H9 (cell line): ENCODE measurements at regions not wholly inside any gene's neighbourhood (a gene's known extent, or its start where the extent isn't known, plus 50 kb on each side); places are given as distances from the start of the nearest gene placed in this dataset.

Source experiments
- DNase-seq: peaks from one replicate; pipeline ENCODE4 v3.0.0-alpha.2; 2017
- H2AFZ ChIP-seq: one replicate; pipeline ENCODE4 v1.6.1; 2013; ENCODE audit warnings: mild to moderate bottlenecking, low read length, control low read depth, moderate library complexity
- H2AK5ac ChIP-seq: 2 replicates; pipeline ENCODE4 v1.6.1; 2013; ENCODE audit warnings: low read length, control low read depth, mixed read lengths; ENCODE audit not compliant: insufficient read length
- H2BK120ac ChIP-seq: one replicate; pipeline ENCODE4 v1.6.1; 2013; ENCODE audit warnings: low read depth, mild to moderate bottlenecking, low read length, control low read depth, inconsistent platforms; ENCODE audit not compliant: poor library complexity, severe bottlenecking
- H2BK12ac ChIP-seq: 2 replicates; pipeline ENCODE4 v1.6.1; 2013; ENCODE audit warnings: low read length, control low read depth, mixed read lengths, low read depth; ENCODE audit not compliant: insufficient read length
- H2BK15ac ChIP-seq: 2 replicates; pipeline ENCODE4 v1.6.1; 2013; ENCODE audit warnings: low read depth, low read length, control low read depth
- H2BK20ac ChIP-seq: one replicate; pipeline ENCODE4 v1.6.1; 2013; ENCODE audit warnings: low read depth, mild to moderate bottlenecking, low read length, control low read depth, inconsistent platforms; ENCODE audit not compliant: poor library complexity, severe bottlenecking
- H2BK5ac ChIP-seq: 2 replicates; pipeline ENCODE4 v1.6.1; 2013; ENCODE audit warnings: low read length, control low read depth, mixed read lengths; ENCODE audit not compliant: insufficient read length
- H3K14ac ChIP-seq: 2 replicates; pipeline ENCODE4 v1.6.1; 2013; ENCODE audit warnings: low read length, control low read depth; ENCODE audit not compliant: insufficient read depth
- H3K18ac ChIP-seq: 2 replicates; pipeline ENCODE4 v1.6.1; 2013; ENCODE audit warnings: low read depth, mild to moderate bottlenecking, mixed read lengths, low read length, control low read depth; ENCODE audit not compliant: insufficient read length
- H3K23ac ChIP-seq: 2 replicates; pipeline ENCODE4 v1.6.1; 2013; ENCODE audit warnings: low read length, control low read depth, mixed read lengths, low read depth; ENCODE audit not compliant: insufficient read length
- H3K23me2 ChIP-seq: 2 replicates; pipeline ENCODE4 v1.6.1; 2013; ENCODE audit warnings: low read depth, mild to moderate bottlenecking, mixed read lengths, low read length, control low read depth; ENCODE audit not compliant: insufficient read length, poor library complexity, severe bottlenecking
- H3K27ac ChIP-seq: 2 replicates; pipeline ENCODE4 v1.5.1; 2013; ENCODE audit warnings: low read length, control low read depth, mixed read lengths, low read depth; ENCODE audit not compliant: insufficient read length
- H3K27me3 ChIP-seq: 2 replicates; pipeline ENCODE4 v1.6.1; 2013; ENCODE audit warnings: low read length, control low read depth, inconsistent platforms; ENCODE audit not compliant: insufficient read depth
- H3K4ac ChIP-seq: 2 replicates; pipeline ENCODE4 v1.6.1; 2013; ENCODE audit warnings: low read depth, mild to moderate bottlenecking, control low read depth, inconsistent platforms, low read length, moderate library complexity
- H3K4me1 ChIP-seq: 2 replicates; pipeline ENCODE4 v1.6.1; 2013; ENCODE audit warnings: low read length, control low read depth, inconsistent platforms; ENCODE audit not compliant: insufficient read depth
- H3K4me2 ChIP-seq: 2 replicates; pipeline ENCODE4 v1.6.1; 2013; ENCODE audit warnings: low read length, control low read depth, mixed read lengths; ENCODE audit not compliant: insufficient read length, insufficient read depth
- H3K56ac ChIP-seq: 2 replicates; pipeline ENCODE4 v1.6.1; 2013; ENCODE audit warnings: low read depth, mild to moderate bottlenecking, mixed read lengths, low read length, control low read depth; ENCODE audit not compliant: insufficient read length
- H3K79me1 ChIP-seq: 2 replicates; pipeline ENCODE4 v1.6.1; 2013; ENCODE audit warnings: low read depth, mild to moderate bottlenecking, moderate library complexity, low read length, control low read depth, inconsistent platforms; ENCODE audit not compliant: insufficient read depth, poor library complexity, severe bottlenecking
- H3K79me2 ChIP-seq: 2 replicates; pipeline ENCODE4 v1.6.1; 2013; ENCODE audit warnings: low read length, control low read depth, inconsistent platforms; ENCODE audit not compliant: insufficient read depth
- H3K9ac ChIP-seq: 2 replicates; pipeline ENCODE4 v1.6.1; 2013; ENCODE audit warnings: low read length, control low read depth, mixed read lengths; ENCODE audit not compliant: insufficient read length; ENCODE audit errors: extremely low read depth
- H3K9me3 ChIP-seq: one replicate; pipeline ENCODE4 v1.6.1; 2013; ENCODE audit warnings: low read depth, low read length, inconsistent platforms; ENCODE audit not compliant: control insufficient read depth
- H3T11ph ChIP-seq: one replicate; pipeline ENCODE4 v1.6.1; 2013; ENCODE audit warnings: mild to moderate bottlenecking, low read length, control low read depth, inconsistent platforms
- H4K20me1 ChIP-seq: one replicate; pipeline ENCODE4 v1.6.1; 2013; ENCODE audit not compliant: control insufficient read depth, insufficient read length, insufficient read depth
- H4K5ac ChIP-seq: 2 replicates; pipeline ENCODE4 v1.6.1; 2013; ENCODE audit warnings: low read depth, mild to moderate bottlenecking, mixed read lengths, low read length, control low read depth; ENCODE audit not compliant: insufficient read length
- H4K8ac ChIP-seq: replicated peaks from 2 replicates; pipeline ENCODE4 v1.6.1; 2013; ENCODE audit warnings: low read length, control low read depth, mixed read lengths, low read depth; ENCODE audit not compliant: insufficient read length
- H4K91ac ChIP-seq: 2 replicates; pipeline ENCODE4 v1.6.1; 2013; ENCODE audit warnings: low read depth, mild to moderate bottlenecking, moderate library complexity, mixed read lengths, low read length, control low read depth; ENCODE audit not compliant: insufficient read length
- H3K27ac Mint-ChIP-seq, 3 experiments: 2 replicates in 2 of 3; 3 replicates in 1 of 3; pipeline ENCODE4 v1.8.0; 2020 to 2021; ENCODE audit warnings: mixed read lengths in 3 of 3, mild to moderate bottlenecking in 1 of 3, moderate library complexity in 1 of 3
- H3K27me3 Mint-ChIP-seq: 2 replicates; pipeline ENCODE4 v1.8.0; 2021; ENCODE audit warnings: low read depth, mild to moderate bottlenecking, moderate library complexity, mixed read lengths
- H3K36me3 Mint-ChIP-seq, 3 experiments: 2 replicates in 2 of 3; 3 replicates in 1 of 3; pipeline ENCODE4 v1.8.0; 2020 to 2021; ENCODE audit warnings: low read depth in 3 of 3, mixed read lengths in 3 of 3; ENCODE audit not compliant: insufficient read depth in 1 of 3
- H3K4me1 Mint-ChIP-seq, 2 experiments: 2 replicates each; pipeline ENCODE4 v1.8.0; 2020; ENCODE audit warnings: mixed read lengths in 2 of 2
- H3K4me3 Mint-ChIP-seq, 2 experiments: 2 replicates in 1 of 2; 3 replicates in 1 of 2; pipeline ENCODE4 v1.8.0; 2020 to 2021; ENCODE audit warnings: mild to moderate bottlenecking in 2 of 2, mixed read lengths in 2 of 2, moderate library complexity in 1 of 2
- H3K9me3 Mint-ChIP-seq, 2 experiments: 2 replicates in 1 of 2; 3 replicates in 1 of 2; pipeline ENCODE4 v1.8.0; 2020; ENCODE audit warnings: mild to moderate bottlenecking in 2 of 2, mixed read lengths in 2 of 2, moderate library complexity in 1 of 2
- WGBS: extraction: QIAGEN DNeasy Blood & Tissue Kit; methylation state at CpG from one replicate; pipeline ENCODE4 v1.1.7; 2013; ENCODE audit warnings: missing lambda C conversion rate, low lambda C conversion rate, mixed read lengths; ENCODE audit not compliant: insufficient read length; ENCODE audit errors: extremely low coverage; 5-methylcytosine and 5-hydroxymethylcytosine counted together
- TF ChIP-seq, protein P1 (sequence below): fragments of 200-600 bp; sonication (generic); conservative IDR thresholded peaks from 3 replicates; pipeline ENCODE4 v1.8.0; 2021; ENCODE audit warnings: antibody characterized with exemption, mild to moderate bottlenecking

DNA sequence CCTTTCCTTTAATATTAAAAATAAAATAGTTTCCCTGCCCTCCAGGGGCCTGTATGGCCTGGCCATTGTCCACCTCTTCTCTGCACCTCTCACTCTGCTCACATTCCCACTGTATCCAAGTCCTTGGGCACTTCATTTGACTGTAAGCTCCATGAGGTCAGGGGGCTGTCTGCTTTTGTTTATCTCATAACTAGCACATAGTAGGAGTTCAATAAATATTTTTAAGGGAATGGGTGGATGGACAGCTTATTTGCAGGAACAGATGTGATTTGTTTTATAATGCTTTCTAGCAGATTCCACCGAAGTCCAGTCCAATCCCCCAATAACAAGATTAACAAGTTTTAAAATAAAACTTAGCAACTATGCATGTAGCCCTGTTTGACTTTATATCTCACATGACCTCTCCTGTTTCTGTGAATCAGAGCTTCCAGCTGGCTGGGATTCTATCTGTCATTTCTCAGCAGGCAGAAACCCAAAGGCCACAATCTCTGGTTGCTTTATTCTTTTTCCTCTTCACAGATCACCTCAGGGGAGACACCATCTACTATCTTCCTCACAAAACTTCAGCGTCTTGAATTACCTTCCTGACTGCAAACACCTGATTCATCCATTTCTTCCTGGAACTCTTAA is 123.0 kb upstream of the NR2F2 start:
- Histone ChIP-seq H3K23me2 (no peaks in the 10 kb centered on the region), H3K14ac (no peak overlapping the region), H3K23ac (no peak overlapping the region), H2BK12ac (no peak overlapping the region), H4K91ac (no peak overlapping the region), H2AFZ (no peak overlapping the region), H3K4me2 (no peak overlapping the region), H4K8ac (no peak overlapping the region), H2BK120ac (no peak overlapping the region), H3K9me3 (no peaks in the 10 kb centered on the region), H2AK5ac (no peak overlapping the region), H3K79me2 (no peaks in the 10 kb centered on the region), H2BK15ac (no peak overlapping the region), H3T11ph (no peak overlapping the region), H3K79me1 (no peaks in the 10 kb centered on the region), H2BK20ac (no peak overlapping the region), H4K20me1 (no peaks in the 10 kb centered on the region), H3K56ac (no peak overlapping the region), H2BK5ac (no peak overlapping the region), H3K9ac (no peak overlapping the region), H3K4me1 (no peaks in the 10 kb centered on the region), H3K27ac (no peak overlapping the region), H4K5ac (no peak overlapping the region), H3K27me3 (no peaks in the 10 kb centered on the region), H3K18ac (no peak overlapping the region), H3K4ac (no peak overlapping the region)
- Mint-ChIP-seq H3K27ac (no peak overlapping the region), H3K36me3 (peaks cover 0 to 7% (median 0%) of the 10 kb centered on the region in 3 experiments; a peak in 3 of 7 replicates), H3K4me3 (no peak overlapping the region), H3K27me3 (peaks cover 9% of the 10 kb centered on the region), H3K4me1 (no peaks in the 10 kb centered on the region), H3K9me3 (peaks cover 13 to 19% of the 10 kb centered on the region in 2 experiments)
- WGBS, result no CpG with 5 or more reads among the region's 2 CpGs
- DNase-seq, result no peak
- TF ChIP-seq, protein P1, sequence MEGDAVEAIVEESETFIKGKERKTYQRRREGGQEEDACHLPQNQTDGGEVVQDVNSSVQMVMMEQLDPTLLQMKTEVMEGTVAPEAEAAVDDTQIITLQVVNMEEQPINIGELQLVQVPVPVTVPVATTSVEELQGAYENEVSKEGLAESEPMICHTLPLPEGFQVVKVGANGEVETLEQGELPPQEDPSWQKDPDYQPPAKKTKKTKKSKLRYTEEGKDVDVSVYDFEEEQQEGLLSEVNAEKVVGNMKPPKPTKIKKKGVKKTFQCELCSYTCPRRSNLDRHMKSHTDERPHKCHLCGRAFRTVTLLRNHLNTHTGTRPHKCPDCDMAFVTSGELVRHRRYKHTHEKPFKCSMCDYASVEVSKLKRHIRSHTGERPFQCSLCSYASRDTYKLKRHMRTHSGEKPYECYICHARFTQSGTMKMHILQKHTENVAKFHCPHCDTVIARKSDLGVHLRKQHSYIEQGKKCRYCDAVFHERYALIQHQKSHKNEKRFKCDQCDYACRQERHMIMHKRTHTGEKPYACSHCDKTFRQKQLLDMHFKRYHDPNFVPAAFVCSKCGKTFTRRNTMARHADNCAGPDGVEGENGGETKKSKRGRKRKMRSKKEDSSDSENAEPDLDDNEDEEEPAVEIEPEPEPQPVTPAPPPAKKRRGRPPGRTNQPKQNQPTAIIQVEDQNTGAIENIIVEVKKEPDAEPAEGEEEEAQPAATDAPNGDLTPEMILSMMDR, result no peak
